GM12878 (cell line): ENCODE measurements at regions not wholly inside any gene's neighbourhood (a gene's known extent, or its start where the extent isn't known, plus 50 kb on each side); places are given as distances from the start of the nearest gene placed in this dataset.

Experiments
- ATAC-seq: fragments of 200-7000 bp; cut with Tn5 transposase; 3 replicates; pipeline ENCODE4 v1.9.1; 2020; ENCODE audit warnings: mild to moderate bottlenecking, moderate library complexity
- BruUV-seq: library from RNA; stranded (reverse); fragments of 400-500 nt; replicated peaks from 2 replicates; lab custom pipeline; 2021; lab: Mats Ljungman, UMichigan
- CTCF ChIA-PET: fragments of 300-600 bp; sonication (Branson Sonifier 250); formaldehyde crosslinking; extraction: SDS; loops from one replicate; lab custom pipeline; 2021; ENCODE audit warnings: inconsistent platforms; lab: Yijun Ruan, JAX
- POLR2A ChIA-PET: fragments of 350-600 bp; formaldehyde crosslinking; extraction: SDS; loops from one replicate; lab custom pipeline; 2021; ENCODE audit warnings: inconsistent platforms; lab: Charles Lee
- RAD21 ChIA-PET: fragments of 300-600 bp; sonication (Branson Sonifier 250); formaldehyde crosslinking; loops from one replicate; lab custom pipeline; 2023; ENCODE audit warnings: antibody characterized with exemption; ENCODE audit not compliant: unreplicated experiment; lab: Charles Lee
- SMC1A ChIA-PET: fragments of 300-600 bp; sonication (Branson Sonifier 250); formaldehyde crosslinking; loops from one replicate; lab custom pipeline; 2023; ENCODE audit not compliant: unreplicated experiment, uncharacterized antibody; lab: Charles Lee
- DNase-seq: peaks from one replicate; pipeline ENCODE4 v3.0.0-alpha.2; 2011; ENCODE audit warnings: low read depth, low spot score
- FAIRE-seq: peaks from 3 replicates; lab custom pipeline; 2011; peaks lifted over from hg19 to GRCh38; lab: Jason Lieb, UNC
- H2AFZ ChIP-seq: 2 replicates; pipeline ENCODE4 v1.6.0; 2011; ENCODE audit warnings: low read depth, low read length, control low read depth; ENCODE audit not compliant: control insufficient read depth
- H3K27ac ChIP-seq: 2 replicates; pipeline ENCODE4 v1.5.1; 2011; ENCODE audit warnings: control low read depth; ENCODE audit not compliant: control insufficient read depth, insufficient read depth
- H3K27me3 ChIP-seq, 2 experiments: replicated peaks in 1 of 2; 2 replicates each; pipeline versions ENCODE4 v1.6.0 to v1.6.1; 2011; ENCODE audit warnings: low read length in 1 of 2; ENCODE audit not compliant: control insufficient read depth in 2 of 2, insufficient read depth in 2 of 2
- H3K36me3 ChIP-seq, 2 experiments: 2 replicates each; pipeline ENCODE4 v1.5.1; 2011; ENCODE audit warnings: low read length in 1 of 2; ENCODE audit not compliant: control insufficient read depth in 2 of 2, insufficient read depth in 2 of 2
- H3K4me1 ChIP-seq: 2 replicates; pipeline ENCODE4 v1.6.1; 2011; ENCODE audit warnings: mild to moderate bottlenecking, low read length, moderate library complexity, mixed read lengths; ENCODE audit not compliant: control insufficient read depth, insufficient read depth
- H3K4me2 ChIP-seq: 2 replicates; pipeline ENCODE4 v1.6.0; 2011; ENCODE audit warnings: control low read depth; ENCODE audit not compliant: control insufficient read depth, insufficient read depth
- H3K4me3 ChIP-seq: fragments of 200-600 bp; sonication (generic); 2 replicates; pipeline ENCODE4 v1.5.1; 2016
- H3K79me2 ChIP-seq: 2 replicates; pipeline ENCODE4 v1.6.0; 2011; ENCODE audit warnings: low read length; ENCODE audit not compliant: control insufficient read depth, insufficient read depth
- H3K9ac ChIP-seq: 2 replicates; pipeline ENCODE4 v1.8.0; 2011; ENCODE audit warnings: low read length, control low read depth, mixed read lengths; ENCODE audit not compliant: control insufficient read depth, insufficient read depth
- H3K9me3 ChIP-seq: replicated peaks from 3 replicates; pipeline ENCODE4 v1.5.1; 2011; ENCODE audit warnings: mild to moderate bottlenecking, low read length; ENCODE audit not compliant: control insufficient read depth, insufficient read depth
- H4K20me1 ChIP-seq: 2 replicates; pipeline ENCODE4 v1.6.0; 2011; ENCODE audit not compliant: control insufficient read depth, insufficient read depth
- ATF3 ChIP-seq: IDR thresholded peaks from 2 replicates; pipeline ENCODE4 v1.6.1; 2011; ENCODE audit warnings: low read depth, mild to moderate bottlenecking, low read length, moderate library complexity, borderline replicate concordance; ENCODE audit errors: extremely low read depth
- CBX3 ChIP-seq: fragments of 200-600 bp; sonication (generic); IDR thresholded peaks from 2 replicates; pipeline ENCODE4 v1.6.1; 2016; ENCODE audit warnings: low read depth, borderline replicate concordance
- CBX5 ChIP-seq: sonication (generic); IDR thresholded peaks from 2 replicates; pipeline ENCODE4 v1.6.1; 2016; ENCODE audit warnings: low read depth, moderate library complexity, mild to moderate bottlenecking, inconsistent platforms
- CHD1 ChIP-seq: IDR thresholded peaks from 2 replicates; pipeline ENCODE4 v1.6.1; 2012; ENCODE audit warnings: low read depth, low read length, improper control_type of control experiment
- CHD2 ChIP-seq: IDR thresholded peaks from 2 replicates; pipeline ENCODE4 v1.6.1; 2011; ENCODE audit warnings: low read depth, low read length, improper control_type of control experiment, borderline replicate concordance
- CHD4 ChIP-seq: fragments of 200-600 bp; sonication (generic); IDR thresholded peaks from 2 replicates; pipeline ENCODE4 v1.6.1; 2016; ENCODE audit warnings: mild to moderate bottlenecking
- FOS ChIP-seq: IDR thresholded peaks from 3 replicates; pipeline ENCODE4 v1.6.1; 2011; ENCODE audit warnings: borderline replicate concordance; ENCODE audit not compliant: insufficient read length; ENCODE audit errors: extremely low read depth
- NKRF ChIP-seq: fragments of 450-650 bp; conservative IDR thresholded peaks from 2 replicates; pipeline ENCODE4 v1.6.1; 2017; ENCODE audit warnings: mild to moderate bottlenecking, moderate library complexity
- NR2F1 ChIP-seq: fragments of 450-650 bp; conservative IDR thresholded peaks from 2 replicates; pipeline ENCODE4 v1.6.1; 2017; ENCODE audit warnings: mild to moderate bottlenecking
- POLR2AphosphoS5 ChIP-seq: IDR thresholded peaks from 2 replicates; pipeline ENCODE4 v1.6.1; 2011; ENCODE audit warnings: mild to moderate bottlenecking, low read length, inconsistent platforms
- RB1 ChIP-seq: fragments of 450-650 bp; formaldehyde crosslinking; IDR thresholded peaks from 2 replicates; pipeline ENCODE4 v1.6.1; 2017; ENCODE audit warnings: mild to moderate bottlenecking, borderline replicate concordance
- SP1 ChIP-seq: IDR thresholded peaks from one replicate; pipeline ENCODE4 v1.6.1; 2011; ENCODE audit warnings: low read depth, low read length
- STAT1 ChIP-seq: fragments of 450-650 bp; conservative IDR thresholded peaks from 2 replicates; pipeline ENCODE4 v1.6.1; 2014; ENCODE audit warnings: antibody characterized with exemption, mild to moderate bottlenecking
- STAT3 ChIP-seq: IDR thresholded peaks from 2 replicates; pipeline ENCODE4 v1.6.1; 2011; ENCODE audit warnings: low read depth, low read length, improper control_type of control experiment
- TAF1 ChIP-seq: IDR thresholded peaks from 2 replicates; pipeline ENCODE4 v1.6.1; 2011; ENCODE audit warnings: mild to moderate bottlenecking, low read depth, low read length, borderline replicate concordance
- TBL1XR1 ChIP-seq: IDR thresholded peaks from 2 replicates; pipeline ENCODE4 v1.6.1; 2012; ENCODE audit warnings: low read depth, low read length, improper control_type of control experiment
- ZBED1 ChIP-seq: IDR thresholded peaks from 2 replicates; pipeline ENCODE4 v1.6.1; 2016; ENCODE audit warnings: borderline replicate concordance
- ZBTB33 ChIP-seq: fragments of 450-650 bp; IDR thresholded peaks from 2 replicates; pipeline ENCODE4 v1.6.1; 2017; ENCODE audit warnings: mild to moderate bottlenecking
- ZNF274 ChIP-seq: IDR thresholded peaks from one replicate; pipeline ENCODE4 v1.8.0; 2011; ENCODE audit not compliant: insufficient read length, insufficient read depth
- WGBS: methylation state at CpG from one replicate; pipeline ENCODE4 v1.1.6; 2016; ENCODE audit warnings: low lambda C conversion rate; ENCODE audit not compliant: insufficient replicate concordance, insufficient coverage; ENCODE audit errors: missing lambda C conversion rate; 5-methylcytosine and 5-hydroxymethylcytosine counted together
- in situ Hi-C: fragments of 300-500 bp; cut with MboI; formaldehyde crosslinking; loops from 9 replicates; pipeline ENCODE4 v1.14.3; 2018; ENCODE audit warnings: mixed read lengths
- intact Hi-C: fragments of 100-400 bp; cut with micrococcal nuclease; formaldehyde crosslinking; loops from one replicate; pipeline ENCODE4 v1.14.2; 2022; ENCODE audit not compliant: unreplicated experiment

GRCh38 chr11:45432100-45432499 lies 146.0 kb upstream of the SYT13 start:
- no peak for DNase-seq
- Histone ChIP-seq H3K36me3 (no peaks in the 10 kb centered on the region), H4K20me1 (no peaks in the 10 kb centered on the region), H3K79me2 (no peaks in the 10 kb centered on the region), H3K9me3 (no peaks in the 10 kb centered on the region), H2AFZ (no peak overlapping the region), H3K4me1 (no peaks in the 10 kb centered on the region), H3K27ac (no peak overlapping the region), H3K4me3 (no peak overlapping the region), H3K4me2 (no peak overlapping the region), H3K27me3 (peaks cover 0 to 4% of the 10 kb centered on the region in 2 experiments; a peak in 2 of 4 replicates), H3K9ac (no peak overlapping the region)
- RAD21 ChIA-PET, result no interaction called here
- 18% methylated on average over 3 of the region's 3 CpGs for WGBS
- CTCF ChIA-PET, result no interaction called here
- POLR2A ChIA-PET, result no interaction called here
- no peak for TF ChIP-seq STAT3
- TF ChIP-seq STAT1, result no peak
- TF ChIP-seq TBL1XR1, result no peak
- TF ChIP-seq CHD2, result no peak
- no peak for TF ChIP-seq ZBTB33
- no peak for TF ChIP-seq NR2F1
- no peak for TF ChIP-seq FOS
- no peak for TF ChIP-seq ZNF274
- no peak for TF ChIP-seq RB1
- no peak for TF ChIP-seq TAF1
- no peak for TF ChIP-seq CBX3
- TF ChIP-seq CBX5, result no peak
- TF ChIP-seq NKRF, result no peak
- TF ChIP-seq CHD4, result no peak
- TF ChIP-seq ATF3, result no peak
- no peak for TF ChIP-seq POLR2AphosphoS5
- no peak for TF ChIP-seq SP1
- TF ChIP-seq CHD1, result no peak
- no peak for TF ChIP-seq ZBED1
- SMC1A ChIA-PET, result interaction anchor here (0.6 kb wide), 1 partner anchor 47 kb away, joined by 4 read pairs; no protein-coding TSS in a partner anchor
- ATAC-seq, result no peak
- FAIRE-seq, result no peak
- intact Hi-C loops (no loop called here), in situ Hi-C loops (no loop called here)
- no TSS peak for BruUV-seq
